GM23338 (cell line): ENCODE measurements at regions not wholly inside any gene's neighbourhood (a gene's known extent, or its start where the extent isn't known, plus 50 kb on each side); places are given as distances from the start of the nearest gene placed in this dataset.

ENCODE experiments used
- ATAC-seq: fragments of 200-7000 bp; cut with Tn5 transposase; 3 replicates; pipeline ENCODE4 v1.9.1; 2020
- DNase-seq: peaks from one replicate; pipeline ENCODE4 v3.0.0-alpha.2; 2015; ENCODE audit warnings: low spot score
- H2AFZ ChIP-seq: fragments of 200-600 bp; sonication (generic); 2 replicates; pipeline ENCODE4 v1.8.0; 2016; ENCODE audit warnings: antibody characterized with exemption, mild to moderate bottlenecking, moderate library complexity
- H3F3A ChIP-seq: fragments of 200-600 bp; sonication (generic); replicated peaks from 2 replicates; pipeline ENCODE4 v1.8.0; 2017; ENCODE audit warnings: antibody characterized with exemption, mixed run types, low read depth
- H3K27ac ChIP-seq: fragments of 200-600 bp; sonication (generic); 2 replicates; pipeline ENCODE4 v1.6.1; 2016; ENCODE audit warnings: low read depth
- H3K27me3 ChIP-seq: fragments of 200-600 bp; sonication (generic); 2 replicates; pipeline ENCODE4 v1.8.0; 2016; ENCODE audit warnings: mild to moderate bottlenecking, mixed run types, moderate library complexity; ENCODE audit not compliant: insufficient read depth
- H3K36me3 ChIP-seq: fragments of 200-600 bp; sonication (generic); 2 replicates; pipeline ENCODE4 v1.8.0; 2016; ENCODE audit warnings: mild to moderate bottlenecking; ENCODE audit not compliant: insufficient read depth
- H3K4me1 ChIP-seq: fragments of 200-600 bp; sonication (generic); 2 replicates; pipeline ENCODE4 v1.8.0; 2016; ENCODE audit warnings: mild to moderate bottlenecking, moderate library complexity; ENCODE audit not compliant: insufficient read depth
- H3K4me2 ChIP-seq: fragments of 200-600 bp; sonication (generic); 2 replicates; pipeline ENCODE4 v1.7.1; 2017; ENCODE audit warnings: mixed run types
- H3K4me3 ChIP-seq: fragments of 200-600 bp; sonication (generic); 2 replicates; pipeline ENCODE4 v1.6.1; 2016; ENCODE audit warnings: mixed run types
- H3K79me2 ChIP-seq: fragments of 200-600 bp; sonication (generic); replicated peaks from 2 replicates; pipeline ENCODE4 v1.8.0; 2017; ENCODE audit warnings: mild to moderate bottlenecking; ENCODE audit not compliant: insufficient read depth
- H3K9me2 ChIP-seq: fragments of 200-600 bp; sonication (generic); 2 replicates; pipeline ENCODE4 v1.8.0; 2017; ENCODE audit not compliant: insufficient read depth
- H4K20me1 ChIP-seq: fragments of 200-600 bp; sonication (generic); replicated peaks from 2 replicates; pipeline ENCODE4 v1.8.0; 2017; ENCODE audit warnings: mild to moderate bottlenecking; ENCODE audit not compliant: insufficient read depth
- H3K27ac Mint-ChIP-seq: 2 replicates; pipeline ENCODE4 v1.8.0; 2020; ENCODE audit warnings: inconsistent platforms, mild to moderate bottlenecking, moderate library complexity, mixed read lengths
- H3K27me3 Mint-ChIP-seq: 3 replicates; pipeline ENCODE4 v1.8.0; 2022; ENCODE audit warnings: low read depth, mild to moderate bottlenecking, moderate library complexity, mixed read lengths, inconsistent platforms; ENCODE audit not compliant: insufficient read depth, poor library complexity
- H3K36me3 Mint-ChIP-seq: 3 replicates; pipeline ENCODE4 v1.8.0; 2021; ENCODE audit warnings: low read depth, mild to moderate bottlenecking, inconsistent platforms, moderate library complexity, mixed read lengths
- H3K4me1 Mint-ChIP-seq: 3 replicates; pipeline ENCODE4 v1.8.0; 2020; ENCODE audit warnings: mild to moderate bottlenecking, inconsistent platforms, mixed read lengths
- H3K4me3 Mint-ChIP-seq: 3 replicates; pipeline ENCODE4 v1.8.0; 2021; ENCODE audit warnings: moderate library complexity, mild to moderate bottlenecking, inconsistent platforms, mixed read lengths
- H3K9me3 Mint-ChIP-seq: 3 replicates; pipeline ENCODE4 v1.8.0; 2020; ENCODE audit warnings: moderate library complexity, mild to moderate bottlenecking, inconsistent platforms, mixed read lengths
- CREB1 ChIP-seq: fragments of 250-450 bp; sonication (Bioruptor Pico); IDR thresholded peaks from 2 replicates; pipeline ENCODE4 v1.5.0; 2020; ENCODE audit warnings: low read depth, mild to moderate bottlenecking, moderate library complexity
- ETS1 ChIP-seq: IDR thresholded peaks from 2 replicates; pipeline ENCODE4 v1.6.1; 2016; ENCODE audit warnings: antibody characterized with exemption
- EZH2 ChIP-seq: fragments of 200-600 bp; sonication (generic); IDR thresholded peaks from one replicate; pipeline ENCODE4 v1.8.0; 2017; ENCODE audit warnings: antibody characterized with exemption, mild to moderate bottlenecking, low read depth; ENCODE audit not compliant: unreplicated experiment
- EZH2phosphoT487 ChIP-seq: fragments of 200-600 bp; sonication (generic); IDR thresholded peaks from one replicate; pipeline ENCODE4 v1.8.1; 2018; ENCODE audit warnings: antibody characterized with exemption; ENCODE audit not compliant: unreplicated experiment
- NANOG ChIP-seq: IDR thresholded peaks from 2 replicates; pipeline ENCODE4 v1.6.1; 2016; ENCODE audit warnings: antibody characterized with exemption, borderline replicate concordance
- POLR2AphosphoS5 ChIP-seq: IDR thresholded peaks from 2 replicates; pipeline ENCODE4 v1.6.1; 2016; ENCODE audit warnings: antibody characterized with exemption, low read depth
- ZNF331 ChIP-seq: fragments of 250-450 bp; sonication (Bioruptor Pico); IDR thresholded peaks from 2 replicates; pipeline ENCODE4 v1.5.0; 2020; ENCODE audit warnings: low read depth, mild to moderate bottlenecking, moderate library complexity
- TF ChIP-seq, protein P1 (sequence below): fragments of 250-450 bp; sonication (Bioruptor Pico); IDR thresholded peaks from 2 replicates; pipeline ENCODE4 v1.5.0; 2020; ENCODE audit warnings: mild to moderate bottlenecking, moderate library complexity
- TF ChIP-seq, protein P2 (sequence below): IDR thresholded peaks from one replicate; pipeline ENCODE4 v1.6.1; 2018; ENCODE audit warnings: antibody characterized with exemption; ENCODE audit not compliant: unreplicated experiment

DNA sequence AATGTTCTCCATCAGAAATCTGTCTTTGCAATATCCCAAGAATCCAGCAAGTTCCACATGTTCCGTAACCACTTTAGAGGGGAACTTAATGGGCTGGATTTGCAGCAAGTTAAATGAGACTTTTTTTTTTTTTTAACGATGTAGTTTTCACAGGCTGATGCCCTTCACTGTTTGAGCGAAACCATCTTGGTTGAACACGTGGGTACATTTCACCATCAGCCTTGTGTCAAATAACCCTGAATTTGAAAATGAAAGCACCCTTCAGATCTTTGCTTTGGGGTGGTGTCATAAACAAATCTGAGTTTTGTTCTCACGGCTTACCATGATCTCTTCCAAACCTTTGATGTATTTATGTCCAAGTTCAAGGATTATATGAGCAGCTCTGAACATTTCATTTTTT is 73.7 kb upstream of the EXOC2 start (continued):
- TF ChIP-seq, protein P1, sequence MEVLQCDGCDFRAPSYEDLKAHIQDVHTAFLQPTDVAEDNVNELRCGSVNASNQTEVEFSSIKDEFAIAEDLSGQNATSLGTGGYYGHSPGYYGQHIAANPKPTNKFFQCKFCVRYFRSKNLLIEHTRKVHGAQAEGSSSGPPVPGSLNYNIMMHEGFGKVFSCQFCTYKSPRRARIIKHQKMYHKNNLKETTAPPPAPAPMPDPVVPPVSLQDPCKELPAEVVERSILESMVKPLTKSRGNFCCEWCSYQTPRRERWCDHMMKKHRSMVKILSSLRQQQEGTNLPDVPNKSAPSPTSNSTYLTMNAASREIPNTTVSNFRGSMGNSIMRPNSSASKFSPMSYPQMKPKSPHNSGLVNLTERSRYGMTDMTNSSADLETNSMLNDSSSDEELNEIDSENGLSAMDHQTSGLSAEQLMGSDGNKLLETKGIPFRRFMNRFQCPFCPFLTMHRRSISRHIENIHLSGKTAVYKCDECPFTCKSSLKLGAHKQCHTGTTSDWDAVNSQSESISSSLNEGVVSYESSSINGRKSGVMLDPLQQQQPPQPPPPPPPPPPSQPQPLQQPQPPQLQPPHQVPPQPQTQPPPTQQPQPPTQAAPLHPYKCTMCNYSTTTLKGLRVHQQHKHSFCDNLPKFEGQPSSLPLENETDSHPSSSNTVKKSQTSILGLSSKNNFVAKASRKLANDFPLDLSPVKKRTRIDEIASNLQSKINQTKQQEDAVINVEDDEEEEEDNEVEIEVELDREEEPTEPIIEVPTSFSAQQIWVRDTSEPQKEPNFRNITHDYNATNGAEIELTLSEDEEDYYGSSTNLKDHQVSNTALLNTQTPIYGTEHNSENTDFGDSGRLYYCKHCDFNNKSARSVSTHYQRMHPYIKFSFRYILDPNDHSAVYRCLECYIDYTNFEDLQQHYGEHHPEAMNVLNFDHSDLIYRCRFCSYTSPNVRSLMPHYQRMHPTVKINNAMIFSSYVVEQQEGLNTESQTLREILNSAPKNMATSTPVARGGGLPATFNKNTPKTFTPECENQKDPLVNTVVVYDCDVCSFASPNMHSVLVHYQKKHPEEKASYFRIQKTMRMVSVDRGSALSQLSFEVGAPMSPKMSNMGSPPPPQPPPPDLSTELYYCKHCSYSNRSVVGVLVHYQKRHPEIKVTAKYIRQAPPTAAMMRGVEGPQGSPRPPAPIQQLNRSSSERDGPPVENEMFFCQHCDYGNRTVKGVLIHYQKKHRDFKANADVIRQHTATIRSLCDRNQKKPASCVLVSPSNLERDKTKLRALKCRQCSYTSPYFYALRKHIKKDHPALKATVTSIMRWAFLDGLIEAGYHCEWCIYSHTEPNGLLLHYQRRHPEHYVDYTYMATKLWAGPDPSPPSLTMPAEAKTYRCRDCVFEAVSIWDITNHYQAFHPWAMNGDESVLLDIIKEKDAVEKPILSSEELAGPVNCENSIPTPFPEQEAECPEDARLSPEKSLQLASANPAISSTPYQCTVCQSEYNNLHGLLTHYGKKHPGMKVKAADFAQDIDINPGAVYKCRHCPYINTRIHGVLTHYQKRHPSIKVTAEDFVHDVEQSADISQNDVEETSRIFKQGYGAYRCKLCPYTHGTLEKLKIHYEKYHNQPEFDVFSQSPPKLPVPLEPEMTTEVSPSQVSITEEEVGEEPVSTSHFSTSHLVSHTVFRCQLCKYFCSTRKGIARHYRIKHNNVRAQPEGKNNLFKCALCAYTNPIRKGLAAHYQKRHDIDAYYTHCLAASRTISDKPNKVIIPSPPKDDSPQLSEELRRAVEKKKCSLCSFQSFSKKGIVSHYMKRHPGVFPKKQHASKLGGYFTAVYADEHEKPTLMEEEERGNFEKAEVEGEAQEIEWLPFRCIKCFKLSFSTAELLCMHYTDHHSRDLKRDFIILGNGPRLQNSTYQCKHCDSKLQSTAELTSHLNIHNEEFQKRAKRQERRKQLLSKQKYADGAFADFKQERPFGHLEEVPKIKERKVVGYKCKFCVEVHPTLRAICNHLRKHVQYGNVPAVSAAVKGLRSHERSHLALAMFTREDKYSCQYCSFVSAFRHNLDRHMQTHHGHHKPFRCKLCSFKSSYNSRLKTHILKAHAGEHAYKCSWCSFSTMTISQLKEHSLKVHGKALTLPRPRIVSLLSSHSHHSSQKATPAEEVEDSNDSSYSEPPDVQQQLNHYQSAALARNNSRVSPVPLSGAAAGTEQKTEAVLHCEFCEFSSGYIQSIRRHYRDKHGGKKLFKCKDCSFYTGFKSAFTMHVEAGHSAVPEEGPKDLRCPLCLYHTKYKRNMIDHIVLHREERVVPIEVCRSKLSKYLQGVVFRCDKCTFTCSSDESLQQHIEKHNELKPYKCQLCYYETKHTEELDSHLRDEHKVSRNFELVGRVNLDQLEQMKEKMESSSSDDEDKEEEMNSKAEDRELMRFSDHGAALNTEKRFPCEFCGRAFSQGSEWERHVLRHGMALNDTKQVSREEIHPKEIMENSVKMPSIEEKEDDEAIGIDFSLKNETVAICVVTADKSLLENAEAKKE (CRISPR knock-in tag) = no peak
- TF ChIP-seq CREB1 (no peak), POLR2AphosphoS5 (no peak)

- DNase-seq (no peak), ATAC-seq (no peak)
- Mint-ChIP-seq H3K4me3 (no peak overlapping the region), H3K27me3 (peaks cover 4% of the 10 kb centered on the region), H3K36me3 (no peaks in the 10 kb centered on the region), H3K27ac (no peak overlapping the region), H3K9me3 (no peaks in the 10 kb centered on the region), H3K4me1 (no peaks in the 10 kb centered on the region; the same call in 2 of the 3 replicates)
- no peaks in the 10 kb centered on the region for H3F3A ChIP-seq
- H3K9me2 ChIP-seq = no peaks in the 10 kb centered on the region
- H3K4me3 ChIP-seq = no peak overlapping the region
- H4K20me1 ChIP-seq = no peaks in the 10 kb centered on the region
- no peak overlapping the region for H3K27ac ChIP-seq
- no peaks in the 10 kb centered on the region for H3K79me2 ChIP-seq
- no peaks in the 10 kb centered on the region for H3K27me3 ChIP-seq
- H3K4me2 ChIP-seq = no peak overlapping the region
- no peaks in the 10 kb centered on the region for H3K4me1 ChIP-seq
- H2AFZ ChIP-seq = peak overlapping the region; percentile 30; the same call in 1 of the 2 replicates
- H3K36me3 ChIP-seq = no peaks in the 10 kb centered on the region
- no peak for TF ChIP-seq CREB1
- TF ChIP-seq ZNF331 (CRISPR knock-in tag) = no peak
- TF ChIP-seq, protein P2, sequence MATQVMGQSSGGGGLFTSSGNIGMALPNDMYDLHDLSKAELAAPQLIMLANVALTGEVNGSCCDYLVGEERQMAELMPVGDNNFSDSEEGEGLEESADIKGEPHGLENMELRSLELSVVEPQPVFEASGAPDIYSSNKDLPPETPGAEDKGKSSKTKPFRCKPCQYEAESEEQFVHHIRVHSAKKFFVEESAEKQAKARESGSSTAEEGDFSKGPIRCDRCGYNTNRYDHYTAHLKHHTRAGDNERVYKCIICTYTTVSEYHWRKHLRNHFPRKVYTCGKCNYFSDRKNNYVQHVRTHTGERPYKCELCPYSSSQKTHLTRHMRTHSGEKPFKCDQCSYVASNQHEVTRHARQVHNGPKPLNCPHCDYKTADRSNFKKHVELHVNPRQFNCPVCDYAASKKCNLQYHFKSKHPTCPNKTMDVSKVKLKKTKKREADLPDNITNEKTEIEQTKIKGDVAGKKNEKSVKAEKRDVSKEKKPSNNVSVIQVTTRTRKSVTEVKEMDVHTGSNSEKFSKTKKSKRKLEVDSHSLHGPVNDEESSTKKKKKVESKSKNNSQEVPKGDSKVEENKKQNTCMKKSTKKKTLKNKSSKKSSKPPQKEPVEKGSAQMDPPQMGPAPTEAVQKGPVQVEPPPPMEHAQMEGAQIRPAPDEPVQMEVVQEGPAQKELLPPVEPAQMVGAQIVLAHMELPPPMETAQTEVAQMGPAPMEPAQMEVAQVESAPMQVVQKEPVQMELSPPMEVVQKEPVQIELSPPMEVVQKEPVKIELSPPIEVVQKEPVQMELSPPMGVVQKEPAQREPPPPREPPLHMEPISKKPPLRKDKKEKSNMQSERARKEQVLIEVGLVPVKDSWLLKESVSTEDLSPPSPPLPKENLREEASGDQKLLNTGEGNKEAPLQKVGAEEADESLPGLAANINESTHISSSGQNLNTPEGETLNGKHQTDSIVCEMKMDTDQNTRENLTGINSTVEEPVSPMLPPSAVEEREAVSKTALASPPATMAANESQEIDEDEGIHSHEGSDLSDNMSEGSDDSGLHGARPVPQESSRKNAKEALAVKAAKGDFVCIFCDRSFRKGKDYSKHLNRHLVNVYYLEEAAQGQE = no peak
- TF ChIP-seq EZH2phosphoT487 = no peak
- no peak for TF ChIP-seq EZH2
- no peak for TF ChIP-seq ETS1
- no peak for TF ChIP-seq NANOG
Observed at GRCh38 chr6:761997-762396, 69.1 kb upstream of the EXOC2 start.
